ENCODE measurements at regions not wholly inside any gene's neighbourhood (a gene's known extent, or its start where the extent isn't known, plus 50 kb on each side); places are given as distances from the start of the nearest gene placed in this dataset.

- TF ChIP-seq CTCF (IDR thresholded peaks at IDR 0.05; ENCODE audit: insufficient read depth, low read length) (no peak), POLR2AphosphoS5 (IDR thresholded peaks at IDR 0.05; ENCODE audit: low read depth) (no peak)
These were observed 147.8 kb downstream of the SLITRK6 start for GRCh38 chr13:85651440-85651839.
